H9 (cell line): ENCODE measurements at regions not wholly inside any gene's neighbourhood (a gene's known extent, or its start where the extent isn't known, plus 50 kb on each side); places are given as distances from the start of the nearest gene placed in this dataset.

Experiments
- DNase-seq: peaks from one replicate; pipeline ENCODE4 v3.0.0-alpha.2; 2017
- H2AFZ ChIP-seq: one replicate; pipeline ENCODE4 v1.6.1; 2013; ENCODE audit warnings: mild to moderate bottlenecking, low read length, control low read depth, moderate library complexity
- H2AK5ac ChIP-seq: 2 replicates; pipeline ENCODE4 v1.6.1; 2013; ENCODE audit warnings: low read length, control low read depth, mixed read lengths; ENCODE audit not compliant: insufficient read length
- H2BK120ac ChIP-seq: one replicate; pipeline ENCODE4 v1.6.1; 2013; ENCODE audit warnings: low read depth, mild to moderate bottlenecking, low read length, control low read depth, inconsistent platforms; ENCODE audit not compliant: poor library complexity, severe bottlenecking
- H2BK12ac ChIP-seq: 2 replicates; pipeline ENCODE4 v1.6.1; 2013; ENCODE audit warnings: low read length, control low read depth, mixed read lengths, low read depth; ENCODE audit not compliant: insufficient read length
- H2BK15ac ChIP-seq: 2 replicates; pipeline ENCODE4 v1.6.1; 2013; ENCODE audit warnings: low read depth, low read length, control low read depth
- H2BK20ac ChIP-seq: one replicate; pipeline ENCODE4 v1.6.1; 2013; ENCODE audit warnings: low read depth, mild to moderate bottlenecking, low read length, control low read depth, inconsistent platforms; ENCODE audit not compliant: poor library complexity, severe bottlenecking
- H2BK5ac ChIP-seq: 2 replicates; pipeline ENCODE4 v1.6.1; 2013; ENCODE audit warnings: low read length, control low read depth, mixed read lengths; ENCODE audit not compliant: insufficient read length
- H3K14ac ChIP-seq: 2 replicates; pipeline ENCODE4 v1.6.1; 2013; ENCODE audit warnings: low read length, control low read depth; ENCODE audit not compliant: insufficient read depth
- H3K18ac ChIP-seq: 2 replicates; pipeline ENCODE4 v1.6.1; 2013; ENCODE audit warnings: low read depth, mild to moderate bottlenecking, mixed read lengths, low read length, control low read depth; ENCODE audit not compliant: insufficient read length
- H3K23ac ChIP-seq: 2 replicates; pipeline ENCODE4 v1.6.1; 2013; ENCODE audit warnings: low read length, control low read depth, mixed read lengths, low read depth; ENCODE audit not compliant: insufficient read length
- H3K23me2 ChIP-seq: 2 replicates; pipeline ENCODE4 v1.6.1; 2013; ENCODE audit warnings: low read depth, mild to moderate bottlenecking, mixed read lengths, low read length, control low read depth; ENCODE audit not compliant: insufficient read length, poor library complexity, severe bottlenecking
- H3K27ac ChIP-seq: 2 replicates; pipeline ENCODE4 v1.5.1; 2013; ENCODE audit warnings: low read length, control low read depth, mixed read lengths, low read depth; ENCODE audit not compliant: insufficient read length
- H3K27me3 ChIP-seq: 2 replicates; pipeline ENCODE4 v1.6.1; 2013; ENCODE audit warnings: low read length, control low read depth, inconsistent platforms; ENCODE audit not compliant: insufficient read depth
- H3K4ac ChIP-seq: 2 replicates; pipeline ENCODE4 v1.6.1; 2013; ENCODE audit warnings: low read depth, mild to moderate bottlenecking, control low read depth, inconsistent platforms, low read length, moderate library complexity
- H3K4me1 ChIP-seq: 2 replicates; pipeline ENCODE4 v1.6.1; 2013; ENCODE audit warnings: low read length, control low read depth, inconsistent platforms; ENCODE audit not compliant: insufficient read depth
- H3K4me2 ChIP-seq: 2 replicates; pipeline ENCODE4 v1.6.1; 2013; ENCODE audit warnings: low read length, control low read depth, mixed read lengths; ENCODE audit not compliant: insufficient read length, insufficient read depth
- H3K56ac ChIP-seq: 2 replicates; pipeline ENCODE4 v1.6.1; 2013; ENCODE audit warnings: low read depth, mild to moderate bottlenecking, mixed read lengths, low read length, control low read depth; ENCODE audit not compliant: insufficient read length
- H3K79me1 ChIP-seq: 2 replicates; pipeline ENCODE4 v1.6.1; 2013; ENCODE audit warnings: low read depth, mild to moderate bottlenecking, moderate library complexity, low read length, control low read depth, inconsistent platforms; ENCODE audit not compliant: insufficient read depth, poor library complexity, severe bottlenecking
- H3K79me2 ChIP-seq: 2 replicates; pipeline ENCODE4 v1.6.1; 2013; ENCODE audit warnings: low read length, control low read depth, inconsistent platforms; ENCODE audit not compliant: insufficient read depth
- H3K9ac ChIP-seq: 2 replicates; pipeline ENCODE4 v1.6.1; 2013; ENCODE audit warnings: low read length, control low read depth, mixed read lengths; ENCODE audit not compliant: insufficient read length; ENCODE audit errors: extremely low read depth
- H3K9me3 ChIP-seq: one replicate; pipeline ENCODE4 v1.6.1; 2013; ENCODE audit warnings: low read depth, low read length, inconsistent platforms; ENCODE audit not compliant: control insufficient read depth
- H3T11ph ChIP-seq: one replicate; pipeline ENCODE4 v1.6.1; 2013; ENCODE audit warnings: mild to moderate bottlenecking, low read length, control low read depth, inconsistent platforms
- H4K20me1 ChIP-seq: one replicate; pipeline ENCODE4 v1.6.1; 2013; ENCODE audit not compliant: control insufficient read depth, insufficient read length, insufficient read depth
- H4K5ac ChIP-seq: 2 replicates; pipeline ENCODE4 v1.6.1; 2013; ENCODE audit warnings: low read depth, mild to moderate bottlenecking, mixed read lengths, low read length, control low read depth; ENCODE audit not compliant: insufficient read length
- H4K8ac ChIP-seq: replicated peaks from 2 replicates; pipeline ENCODE4 v1.6.1; 2013; ENCODE audit warnings: low read length, control low read depth, mixed read lengths, low read depth; ENCODE audit not compliant: insufficient read length
- H4K91ac ChIP-seq: 2 replicates; pipeline ENCODE4 v1.6.1; 2013; ENCODE audit warnings: low read depth, mild to moderate bottlenecking, moderate library complexity, mixed read lengths, low read length, control low read depth; ENCODE audit not compliant: insufficient read length
- H3K27ac Mint-ChIP-seq, 3 experiments: 2 replicates in 2 of 3; 3 replicates in 1 of 3; pipeline ENCODE4 v1.8.0; 2020 to 2021; ENCODE audit warnings: mixed read lengths in 3 of 3, mild to moderate bottlenecking in 1 of 3, moderate library complexity in 1 of 3
- H3K27me3 Mint-ChIP-seq: 2 replicates; pipeline ENCODE4 v1.8.0; 2021; ENCODE audit warnings: low read depth, mild to moderate bottlenecking, moderate library complexity, mixed read lengths
- H3K36me3 Mint-ChIP-seq, 3 experiments: 2 replicates in 2 of 3; 3 replicates in 1 of 3; pipeline ENCODE4 v1.8.0; 2020 to 2021; ENCODE audit warnings: low read depth in 3 of 3, mixed read lengths in 3 of 3; ENCODE audit not compliant: insufficient read depth in 1 of 3
- H3K4me1 Mint-ChIP-seq, 2 experiments: 2 replicates each; pipeline ENCODE4 v1.8.0; 2020; ENCODE audit warnings: mixed read lengths in 2 of 2
- H3K4me3 Mint-ChIP-seq, 2 experiments: 2 replicates in 1 of 2; 3 replicates in 1 of 2; pipeline ENCODE4 v1.8.0; 2020 to 2021; ENCODE audit warnings: mild to moderate bottlenecking in 2 of 2, mixed read lengths in 2 of 2, moderate library complexity in 1 of 2
- H3K9me3 Mint-ChIP-seq, 2 experiments: 2 replicates in 1 of 2; 3 replicates in 1 of 2; pipeline ENCODE4 v1.8.0; 2020; ENCODE audit warnings: mild to moderate bottlenecking in 2 of 2, mixed read lengths in 2 of 2, moderate library complexity in 1 of 2
- WGBS: extraction: QIAGEN DNeasy Blood & Tissue Kit; methylation state at CpG from one replicate; pipeline ENCODE4 v1.1.7; 2013; ENCODE audit warnings: missing lambda C conversion rate, low lambda C conversion rate, mixed read lengths; ENCODE audit not compliant: insufficient read length; ENCODE audit errors: extremely low coverage; 5-methylcytosine and 5-hydroxymethylcytosine counted together
- TF ChIP-seq, protein P1 (sequence below): fragments of 200-600 bp; sonication (generic); conservative IDR thresholded peaks from 3 replicates; pipeline ENCODE4 v1.8.0; 2021; ENCODE audit warnings: antibody characterized with exemption, mild to moderate bottlenecking

DNA sequence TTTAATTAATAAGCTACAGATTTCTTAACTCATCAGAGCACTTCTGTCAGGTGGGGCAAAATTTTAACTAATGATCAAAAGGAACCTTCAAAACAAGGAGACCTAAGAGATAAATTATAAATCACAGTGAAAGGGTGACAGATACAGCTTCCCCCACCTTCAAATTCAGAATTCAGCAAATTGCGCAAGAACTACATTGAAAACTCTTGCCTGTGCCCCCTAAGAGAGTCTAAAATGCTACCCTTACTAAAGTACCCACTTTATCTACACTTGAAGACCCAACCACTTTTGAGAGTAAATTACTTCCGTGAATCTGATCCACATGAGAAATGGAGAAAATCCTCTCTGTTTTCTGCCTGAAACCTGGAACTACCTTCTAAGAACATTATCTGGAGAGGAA lies 324.9 kb downstream of the PAX3 start:
- H3T11ph ChIP-seq = no peak overlapping the region
- H3K4me2 ChIP-seq = no peak overlapping the region
- peaks cover 5 to 8% of the 10 kb centered on the region in 2 experiments for H3K4me1 Mint-ChIP-seq
- H3K79me2 ChIP-seq = no peaks in the 10 kb centered on the region
- H3K9me3 ChIP-seq = no peaks in the 10 kb centered on the region
- H4K91ac ChIP-seq = no peak overlapping the region
- no peak overlapping the region for H2BK20ac ChIP-seq
- no peaks in the 10 kb centered on the region for H3K23me2 ChIP-seq
- no peak overlapping the region for H2BK15ac ChIP-seq
- no peak overlapping the region for H2AFZ ChIP-seq
- H3K36me3 Mint-ChIP-seq = no peaks in the 10 kb centered on the region
- no peak overlapping the region for H3K23ac ChIP-seq
- H3K79me1 ChIP-seq = no peaks in the 10 kb centered on the region
- H2AK5ac ChIP-seq = no peak overlapping the region
- no peak overlapping the region for H3K14ac ChIP-seq
- H3K9ac ChIP-seq = no peak overlapping the region
- H3K4me3 Mint-ChIP-seq = no peak overlapping the region
- H3K4ac ChIP-seq = no peak overlapping the region
- DNase-seq = no peak
- no CpG with 5 or more reads among the region's 2 CpGs for WGBS
- H3K27ac Mint-ChIP-seq = no peak overlapping the region
- TF ChIP-seq, protein P1, sequence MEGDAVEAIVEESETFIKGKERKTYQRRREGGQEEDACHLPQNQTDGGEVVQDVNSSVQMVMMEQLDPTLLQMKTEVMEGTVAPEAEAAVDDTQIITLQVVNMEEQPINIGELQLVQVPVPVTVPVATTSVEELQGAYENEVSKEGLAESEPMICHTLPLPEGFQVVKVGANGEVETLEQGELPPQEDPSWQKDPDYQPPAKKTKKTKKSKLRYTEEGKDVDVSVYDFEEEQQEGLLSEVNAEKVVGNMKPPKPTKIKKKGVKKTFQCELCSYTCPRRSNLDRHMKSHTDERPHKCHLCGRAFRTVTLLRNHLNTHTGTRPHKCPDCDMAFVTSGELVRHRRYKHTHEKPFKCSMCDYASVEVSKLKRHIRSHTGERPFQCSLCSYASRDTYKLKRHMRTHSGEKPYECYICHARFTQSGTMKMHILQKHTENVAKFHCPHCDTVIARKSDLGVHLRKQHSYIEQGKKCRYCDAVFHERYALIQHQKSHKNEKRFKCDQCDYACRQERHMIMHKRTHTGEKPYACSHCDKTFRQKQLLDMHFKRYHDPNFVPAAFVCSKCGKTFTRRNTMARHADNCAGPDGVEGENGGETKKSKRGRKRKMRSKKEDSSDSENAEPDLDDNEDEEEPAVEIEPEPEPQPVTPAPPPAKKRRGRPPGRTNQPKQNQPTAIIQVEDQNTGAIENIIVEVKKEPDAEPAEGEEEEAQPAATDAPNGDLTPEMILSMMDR = no peak
- no peak overlapping the region for H3K56ac ChIP-seq
- no peaks in the 10 kb centered on the region for H3K27me3 ChIP-seq
- no peak overlapping the region for H3K27ac ChIP-seq
- H3K4me1 ChIP-seq = no peaks in the 10 kb centered on the region; the same call in 1 of the 2 replicates
- no peak overlapping the region for H2BK5ac ChIP-seq
- H2BK120ac ChIP-seq = no peak overlapping the region
- no peaks in the 10 kb centered on the region for H4K20me1 ChIP-seq
- H2BK12ac ChIP-seq = no peak overlapping the region
- no peaks in the 10 kb centered on the region; the same call in 1 of the 2 replicates for H3K27me3 Mint-ChIP-seq
- H3K9me3 Mint-ChIP-seq = no peaks in the 10 kb centered on the region
- no peak overlapping the region for H4K5ac ChIP-seq
- H3K18ac ChIP-seq = no peak overlapping the region
- no peak overlapping the region for H4K8ac ChIP-seq
